NCI-H510A (cell line): ENCODE measurements at regions not wholly inside any gene's neighbourhood (a gene's known extent, or its start where the extent isn't known, plus 50 kb on each side); places are given as distances from the start of the nearest gene placed in this dataset.

Source experiments
- DNase-seq: peaks from one replicate; lab custom pipeline; 2025; lab: John Stamatoyannopoulos, UW

GRCh38 chr16:73569266-73569980 is 521.5 kb upstream of the ZFHX3 start:
- DNase-seq: no peak

GRCh38 chr16:73568769-73569168 is 520.8 kb upstream of the ZFHX3 start:
- no peak for DNase-seq

GRCh38 chr16:73565925-73566324 is 518.0 kb upstream of the ZFHX3 start:
- no peak for DNase-seq

GRCh38 chr16:73565263-73565662 is 517.3 kb upstream of the ZFHX3 start:
- no peak for DNase-seq

GRCh38 chr16:73563709-73564108 is 515.8 kb upstream of the ZFHX3 start:
- no peak for DNase-seq

GRCh38 chr16:73560497-73560896 is 512.6 kb upstream of the ZFHX3 start:
- DNase-seq: no peak

GRCh38 chr16:73558219-73558618 is 510.3 kb upstream of the ZFHX3 start:
- no peak for DNase-seq

GRCh38 chr16:73553941-73554660 is 506.2 kb upstream of the ZFHX3 start:
- no peak for DNase-seq

GRCh38 chr16:73549984-73550631 is 502.2 kb upstream of the ZFHX3 start:
- no peak for DNase-seq

- no peak for DNase-seq
These were observed 499.9 kb upstream of the ZFHX3 start for GRCh38 chr16:73547552-73548403.

GRCh38 chr16:73546341-73546845 is 498.5 kb upstream of the ZFHX3 start:
- DNase-seq: no peak

- no peak for DNase-seq
These were observed 497.8 kb upstream of the ZFHX3 start for GRCh38 chr16:73545755-73546154.

GRCh38 chr16:73545290-73545689 is 497.4 kb upstream of the ZFHX3 start:
- DNase-seq: no peak

GRCh38 chr16:73544826-73545225 is 496.9 kb upstream of the ZFHX3 start:
- DNase-seq: no peak

GRCh38 chr16:73543970-73544599 is 496.2 kb upstream of the ZFHX3 start:
- no peak for DNase-seq

GRCh38 chr16:73543331-73543969 is 495.5 kb upstream of the ZFHX3 start:
- no peak for DNase-seq

GRCh38 chr16:73542885-73543284 is 495.0 kb upstream of the ZFHX3 start:
- no peak for DNase-seq

GRCh38 chr16:73537921-73538320 is 490.0 kb upstream of the ZFHX3 start:
- no peak for DNase-seq

GRCh38 chr16:73536931-73537330 is 489.0 kb upstream of the ZFHX3 start:
- no peak for DNase-seq

GRCh38 chr16:73531021-73531420 is 483.1 kb upstream of the ZFHX3 start:
- no peak for DNase-seq

- no peak for DNase-seq
These were observed 482.6 kb upstream of the ZFHX3 start for GRCh38 chr16:73530529-73530928.
